Panc1 (cell line): ENCODE measurements at regions not wholly inside any gene's neighbourhood (a gene's known extent, or its start where the extent isn't known, plus 50 kb on each side); places are given as distances from the start of the nearest gene placed in this dataset.

Experiments
- ATAC-seq: fragments of 200-7000 bp; cut with Tn5 transposase; 2 replicates; pipeline ENCODE4 v1.9.1; 2020; ENCODE audit warnings: mild to moderate bottlenecking, moderate library complexity
- BruUV-seq: library from RNA; stranded (reverse); fragments of 400-500 nt; replicated peaks from 2 replicates; lab custom pipeline; 2021; lab: Mats Ljungman, UMichigan
- CTCF ChIA-PET: fragments of 300-600 bp; sonication (Branson Sonifier 250); formaldehyde crosslinking; loops from one replicate; lab custom pipeline; 2022; ENCODE audit warnings: antibody characterized with exemption; lab: Charles Lee
- POLR2A ChIA-PET: fragments of 300-600 bp; sonication (Branson Sonifier 250); formaldehyde crosslinking; loops from one replicate; lab custom pipeline; 2022; ENCODE audit warnings: antibody characterized with exemption; lab: Charles Lee
- DNase-seq: peaks from one replicate; pipeline ENCODE4 v3.0.0-alpha.2; 2010; ENCODE audit warnings: low read depth, low spot score
- H3K27ac ChIP-seq: 2 replicates; pipeline ENCODE4 v1.5.1; 2011; ENCODE audit warnings: mild to moderate bottlenecking, low read length, inconsistent platforms
- H3K27me3 ChIP-seq: fragments of 200-500 bp; sonication (Bioruptor generic); 2 replicates; pipeline ENCODE4 v1.6.0; 2014; ENCODE audit warnings: low read length, inconsistent platforms; ENCODE audit not compliant: control insufficient read depth, insufficient read depth
- H3K36me3 ChIP-seq: fragments of 200-500 bp; sonication (Bioruptor generic); 2 replicates; pipeline ENCODE4 v1.5.1; 2014; ENCODE audit warnings: inconsistent platforms, mild to moderate bottlenecking, low read length, moderate library complexity; ENCODE audit not compliant: control insufficient read depth, insufficient read depth
- H3K4me1 ChIP-seq: 2 replicates; pipeline ENCODE4 v1.5.1; 2011; ENCODE audit warnings: inconsistent platforms, mild to moderate bottlenecking, low read length, moderate library complexity; ENCODE audit not compliant: control insufficient read depth, insufficient read depth
- H3K4me3 ChIP-seq, 2 experiments: 2 replicates each; pipeline ENCODE4 v1.5.1; 2011 to 2012; ENCODE audit warnings: low read depth in 2 of 2, low read length in 2 of 2, mild to moderate bottlenecking in 2 of 2, inconsistent platforms in 1 of 2, moderate library complexity in 1 of 2
- H3K9me3 ChIP-seq: fragments of 200-500 bp; sonication (Bioruptor generic); 2 replicates; pipeline ENCODE4 v1.5.1; 2014; ENCODE audit warnings: low read depth, mild to moderate bottlenecking, inconsistent platforms, low read length, moderate library complexity; ENCODE audit not compliant: control insufficient read depth, insufficient read depth
- POLR2AphosphoS5 ChIP-seq: IDR thresholded peaks from 2 replicates; pipeline ENCODE4 v1.6.1; 2012; ENCODE audit warnings: mild to moderate bottlenecking, low read depth, low read length, moderate library complexity
- REST ChIP-seq, 2 experiments: IDR thresholded peaks; 2 replicates each; pipeline ENCODE4 v1.6.1; 2011 to 2012; ENCODE audit warnings: low read depth in 2 of 2, control low read depth in 1 of 2, low read length in 1 of 2, mild to moderate bottlenecking in 1 of 2, moderate library complexity in 1 of 2; ENCODE audit not compliant: insufficient read depth in 1 of 2
- SIN3A ChIP-seq: IDR thresholded peaks from 2 replicates; pipeline ENCODE4 v1.6.1; 2012; ENCODE audit warnings: low read depth, mild to moderate bottlenecking, low read length, moderate library complexity, borderline replicate concordance; ENCODE audit not compliant: insufficient read depth
- TCF7L2 ChIP-seq: IDR thresholded peaks from 2 replicates; pipeline ENCODE4 v1.6.1; 2011; ENCODE audit warnings: mild to moderate bottlenecking, low read depth, low read length, inconsistent platforms
- in situ Hi-C: cut with HindIII; loops from 2 replicates; pipeline ENCODE4 v1.10.0; 2016; ENCODE audit warnings: low sequenced_read_pairs, low pct_unique_long_range_greater_than_20kb
- intact Hi-C: fragments of 100-400 bp; cut with micrococcal nuclease; formaldehyde crosslinking; loops from one replicate; pipeline ENCODE4 v1.10.0; 2022; ENCODE audit not compliant: unreplicated experiment
- TF ChIP-seq, protein P1 (sequence below): fragments of 450-650 bp; IDR thresholded peaks from 2 replicates; pipeline ENCODE4 v1.5.1; 2017; ENCODE audit warnings: mild to moderate bottlenecking

DNA sequence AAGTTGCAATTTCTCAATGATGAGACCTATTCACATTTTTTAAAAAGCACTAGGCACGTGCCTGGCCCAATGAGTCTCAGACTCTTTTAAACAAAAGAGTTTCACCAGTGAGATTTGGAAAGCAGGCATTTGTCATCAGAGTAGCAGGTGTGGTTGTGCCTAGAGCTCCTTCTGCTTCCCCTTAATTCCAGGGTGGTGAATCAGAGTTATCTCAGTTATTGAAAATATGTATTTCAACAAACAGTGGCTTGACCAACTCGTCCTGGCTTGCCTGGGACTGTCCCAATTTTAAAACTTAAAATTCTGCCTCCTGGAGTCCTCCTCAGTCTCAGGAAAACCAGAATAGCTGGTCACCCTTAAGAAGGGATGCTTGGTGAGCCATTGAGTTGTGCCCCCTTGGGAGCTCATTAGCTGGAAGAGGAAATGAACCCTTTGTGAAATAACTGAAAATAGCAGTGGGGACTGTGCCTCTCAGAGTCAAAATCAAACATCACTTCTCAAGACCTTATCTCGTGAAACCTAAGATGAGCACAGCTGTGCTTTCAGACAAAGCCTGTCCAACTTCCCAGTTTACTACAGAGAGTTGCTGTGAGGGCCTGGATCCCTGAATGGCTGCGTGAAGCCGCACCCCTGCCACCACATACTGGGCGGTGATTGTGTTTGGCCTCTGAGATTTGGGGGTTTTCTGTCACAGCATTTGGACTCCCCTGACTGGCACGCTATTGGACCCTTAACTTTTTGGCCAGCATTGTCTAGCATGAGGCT is 116.3 kb downstream of the ANKRD60 start:
- in situ Hi-C loops: no loop called here
- no peak overlapping the region for H3K27ac ChIP-seq
- no peaks in the 10 kb centered on the region for H3K27me3 ChIP-seq
- no peak overlapping the region for H3K4me3 ChIP-seq
- intact Hi-C loops: no loop called here
- no peak for TF ChIP-seq TCF7L2
- TF ChIP-seq, protein P1, sequence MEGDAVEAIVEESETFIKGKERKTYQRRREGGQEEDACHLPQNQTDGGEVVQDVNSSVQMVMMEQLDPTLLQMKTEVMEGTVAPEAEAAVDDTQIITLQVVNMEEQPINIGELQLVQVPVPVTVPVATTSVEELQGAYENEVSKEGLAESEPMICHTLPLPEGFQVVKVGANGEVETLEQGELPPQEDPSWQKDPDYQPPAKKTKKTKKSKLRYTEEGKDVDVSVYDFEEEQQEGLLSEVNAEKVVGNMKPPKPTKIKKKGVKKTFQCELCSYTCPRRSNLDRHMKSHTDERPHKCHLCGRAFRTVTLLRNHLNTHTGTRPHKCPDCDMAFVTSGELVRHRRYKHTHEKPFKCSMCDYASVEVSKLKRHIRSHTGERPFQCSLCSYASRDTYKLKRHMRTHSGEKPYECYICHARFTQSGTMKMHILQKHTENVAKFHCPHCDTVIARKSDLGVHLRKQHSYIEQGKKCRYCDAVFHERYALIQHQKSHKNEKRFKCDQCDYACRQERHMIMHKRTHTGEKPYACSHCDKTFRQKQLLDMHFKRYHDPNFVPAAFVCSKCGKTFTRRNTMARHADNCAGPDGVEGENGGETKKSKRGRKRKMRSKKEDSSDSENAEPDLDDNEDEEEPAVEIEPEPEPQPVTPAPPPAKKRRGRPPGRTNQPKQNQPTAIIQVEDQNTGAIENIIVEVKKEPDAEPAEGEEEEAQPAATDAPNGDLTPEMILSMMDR: no peak
- TF ChIP-seq REST (IDR thresholded peaks at IDR 0.05; ENCODE audit: insufficient read depth in 1 of 2, low read depth in 2 of 2, low read length in 1 of 2): no peak
- no peak for TF ChIP-seq SIN3A
- TF ChIP-seq POLR2AphosphoS5: no peak
- ATAC-seq (peak; percentile 89), DNase-seq (no peak)
- ChIA-PET POLR2A (no interaction called here), CTCF (no interaction called here)
- no TSS peak for BruUV-seq
- H3K9me3 ChIP-seq: no peaks in the 10 kb centered on the region; the same call in 1 of the 2 replicates
- H3K36me3 ChIP-seq: no peaks in the 10 kb centered on the region
- no peaks in the 10 kb centered on the region for H3K4me1 ChIP-seq

GRCh38 chr20:58111310-58112016 is 117.0 kb downstream of the ANKRD60 start:
- intact Hi-C loops: no loop called here
- no TSS peak for BruUV-seq
- no peak for TF ChIP-seq SIN3A
- TF ChIP-seq REST (IDR thresholded peaks at IDR 0.05; ENCODE audit: insufficient read depth in 1 of 2, low read depth in 2 of 2, low read length in 1 of 2): no peak
- TF ChIP-seq TCF7L2: no peak
- TF ChIP-seq, protein P1: no peak
- TF ChIP-seq POLR2AphosphoS5: no peak
- Histone ChIP-seq H3K9me3 (no peaks in the 10 kb centered on the region; the same call in 1 of the 2 replicates), H3K27ac (no peak overlapping the region), H3K27me3 (no peaks in the 10 kb centered on the region), H3K36me3 (no peaks in the 10 kb centered on the region), H3K4me1 (no peaks in the 10 kb centered on the region), H3K4me3 (no peak overlapping the region)
- CTCF ChIA-PET: no interaction called here
- DNase-seq (no peak), ATAC-seq (no peak)
- in situ Hi-C loops: no loop called here
- POLR2A ChIA-PET: no interaction called here
